H1 (cell line): ENCODE measurements at regions not wholly inside any gene's neighbourhood (a gene's known extent, or its start where the extent isn't known, plus 50 kb on each side); places are given as distances from the start of the nearest gene placed in this dataset.

Experiments used
- CTCF ChIA-PET: fragments of 300-600 bp; sonication (Branson Sonifier 250); formaldehyde crosslinking; loops from one replicate; lab custom pipeline; 2021; ENCODE audit not compliant: partially characterized antibody; lab: Charles Lee
- POLR2A ChIA-PET: fragments of 300-600 bp; sonication (Branson Sonifier 250); formaldehyde crosslinking; loops from one replicate; lab custom pipeline; 2021; ENCODE audit warnings: inconsistent platforms; ENCODE audit not compliant: partially characterized antibody; lab: Charles Lee
- DNase-seq, 2 experiments: peaks; one replicate each; pipeline versions ENCODE4 v3.0.0 to v3.0.0-alpha.2; 2010 to 2022; ENCODE audit warnings: low spot score in 2 of 2, low read depth in 1 of 2, mixed read lengths in 1 of 2
- FAIRE-seq: peaks from 2 replicates; lab custom pipeline; 2011; peaks lifted over from hg19 to GRCh38; lab: Jason Lieb, UNC
- H2AFZ ChIP-seq: 2 replicates; pipeline ENCODE4 v1.8.1; 2012; ENCODE audit warnings: low read length, inconsistent platforms
- H2AK5ac ChIP-seq: 2 replicates; pipeline ENCODE4 v1.6.1; 2013; ENCODE audit warnings: low read depth, low read length
- H2BK120ac ChIP-seq: replicated peaks from 2 replicates; pipeline ENCODE3; 2013; ENCODE audit warnings: low read depth, low read length, inconsistent platforms
- H2BK12ac ChIP-seq: 2 replicates; pipeline ENCODE4 v1.6.1; 2013; ENCODE audit warnings: low read depth, low read length
- H2BK15ac ChIP-seq: 2 replicates; pipeline ENCODE4 v1.6.1; 2013; ENCODE audit warnings: low read length
- H2BK20ac ChIP-seq: 2 replicates; pipeline ENCODE4 v1.6.1; 2013; ENCODE audit warnings: low read length
- H2BK5ac ChIP-seq: 2 replicates; pipeline ENCODE4 v1.6.1; 2013; ENCODE audit warnings: low read depth, low read length
- H3K14ac ChIP-seq: 2 replicates; pipeline ENCODE4 v1.6.1; 2013; ENCODE audit warnings: inconsistent platforms; ENCODE audit not compliant: insufficient read length
- H3K18ac ChIP-seq: 2 replicates; pipeline ENCODE4 v1.6.1; 2013; ENCODE audit warnings: low read length; ENCODE audit errors: extremely low read depth
- H3K23ac ChIP-seq: 2 replicates; pipeline ENCODE4 v1.6.1; 2013; ENCODE audit warnings: inconsistent platforms; ENCODE audit not compliant: insufficient read length
- H3K23me2 ChIP-seq: 2 replicates; pipeline ENCODE4 v1.6.1; 2013; ENCODE audit warnings: low read depth, low read length
- H3K27ac ChIP-seq: 2 replicates; pipeline ENCODE4 v1.6.1; 2011; ENCODE audit warnings: low read depth, low read length, inconsistent platforms
- H3K27me3 ChIP-seq, 4 experiments: replicated peaks in 1 of 4; 1 replicate in 1 of 4; 2 replicates in 3 of 4; pipeline versions ENCODE4 v1.6.1 to v1.8.1; 2011 to 2013; ENCODE audit warnings: low read length in 3 of 4, mild to moderate bottlenecking in 3 of 4, inconsistent platforms in 2 of 4, mixed read lengths in 2 of 4, moderate library complexity in 1 of 4; ENCODE audit not compliant: control insufficient read depth in 3 of 4, insufficient read depth in 3 of 4; ENCODE audit errors: extremely low read depth in 1 of 4
- H3K36me3 ChIP-seq, 4 experiments: 2 replicates each; pipeline versions ENCODE4 v1.6.1 to v1.8.1; 2011 to 2013; ENCODE audit warnings: mild to moderate bottlenecking in 4 of 4, low read length in 3 of 4, moderate library complexity in 2 of 4, control low read depth in 1 of 4, inconsistent platforms in 1 of 4; ENCODE audit not compliant: insufficient read depth in 4 of 4, control insufficient read depth in 2 of 4
- H3K4ac ChIP-seq: replicated peaks from 2 replicates; pipeline ENCODE3; 2013; ENCODE audit warnings: low read length, low read depth, mixed read lengths, inconsistent platforms; ENCODE audit not compliant: insufficient read length
- H3K4me1 ChIP-seq, 4 experiments: replicated peaks in 1 of 4; 1 replicate in 1 of 4; 2 replicates in 3 of 4; pipeline versions ENCODE4 v1.6.1 to v1.8.1; 2011 to 2013; ENCODE audit warnings: low read length in 3 of 4, inconsistent platforms in 2 of 4, mixed read lengths in 1 of 4; ENCODE audit not compliant: insufficient read depth in 4 of 4, control insufficient read depth in 3 of 4
- H3K4me2 ChIP-seq, 2 experiments: 2 replicates each; pipeline versions ENCODE4 v1.6.1 to v1.8.1; 2011 to 2013; ENCODE audit warnings: low read depth in 2 of 2, low read length in 2 of 2, control low read depth in 1 of 2, inconsistent platforms in 1 of 2, mild to moderate bottlenecking in 1 of 2; ENCODE audit not compliant: insufficient read depth in 1 of 2
- H3K4me3 ChIP-seq, 4 experiments: fragments of 200-600, 300-600 bp in 1 of 4; sonication (generic), shearing (Covaris generic), sonication (Bioruptor Twin) in 1 of 4; 2 replicates each; pipeline versions ENCODE4 v1.5.1 to v1.8.1; 2011 to 2016; ENCODE audit warnings: low read length in 4 of 4, low read depth in 3 of 4, control low read depth in 2 of 4, inconsistent platforms in 2 of 4, mild to moderate bottlenecking in 2 of 4, mixed read lengths in 1 of 4, moderate library complexity in 1 of 4; ENCODE audit not compliant: insufficient read depth in 2 of 4; ENCODE audit errors: extremely low read depth in 1 of 4
- H3K56ac ChIP-seq: replicated peaks from 2 replicates; pipeline ENCODE3; 2013; ENCODE audit warnings: low read depth, mild to moderate bottlenecking, mixed read lengths, low read length, inconsistent platforms; ENCODE audit not compliant: insufficient read length
- H3K79me1 ChIP-seq: 2 replicates; pipeline ENCODE4 v1.6.1; 2013; ENCODE audit warnings: low read depth, low read length, control low read depth
- H3K79me2 ChIP-seq, 2 experiments: 2 replicates each; pipeline versions ENCODE4 v1.6.1 to v1.8.1; 2012 to 2013; ENCODE audit warnings: low read length in 2 of 2, mild to moderate bottlenecking in 2 of 2, inconsistent platforms in 1 of 2; ENCODE audit not compliant: insufficient read depth in 2 of 2, control insufficient read depth in 1 of 2
- H3K9ac ChIP-seq, 4 experiments: replicated peaks in 1 of 4; 1 replicate in 1 of 4; 2 replicates in 3 of 4; pipeline versions ENCODE4 v1.6.1 to v1.8.1; 2011 to 2013; ENCODE audit warnings: low read depth in 3 of 4, low read length in 3 of 4, control low read depth in 2 of 4, mild to moderate bottlenecking in 2 of 4, moderate library complexity in 2 of 4, inconsistent platforms in 1 of 4; ENCODE audit errors: extremely low read depth in 1 of 4
- H3K9me3 ChIP-seq, 2 experiments: 2 replicates each; pipeline versions ENCODE4 v1.6.1 to v1.8.1; 2012 to 2013; ENCODE audit warnings: mild to moderate bottlenecking in 2 of 2, moderate library complexity in 2 of 2, control low read depth in 1 of 2, inconsistent platforms in 1 of 2, low read depth in 1 of 2, low read length in 1 of 2, mixed read lengths in 1 of 2; ENCODE audit not compliant: insufficient read depth in 2 of 2
- H4K20me1 ChIP-seq, 2 experiments: replicated peaks in 1 of 2; 2 replicates each; pipeline versions ENCODE3 to v1.8.1; 2011 to 2013; ENCODE audit warnings: inconsistent platforms in 2 of 2, low read length in 2 of 2, mild to moderate bottlenecking in 1 of 2; ENCODE audit not compliant: insufficient read depth in 2 of 2, control insufficient read depth in 1 of 2
- H4K5ac ChIP-seq: 2 replicates; pipeline ENCODE4 v1.6.1; 2013; ENCODE audit warnings: low read length, low read depth, mixed read lengths, inconsistent platforms; ENCODE audit not compliant: insufficient read length
- H4K8ac ChIP-seq: 2 replicates; pipeline ENCODE4 v1.8.0; 2013; ENCODE audit warnings: mild to moderate bottlenecking, moderate library complexity, low read length, inconsistent platforms; ENCODE audit not compliant: insufficient read depth; ENCODE audit errors: extremely low read depth
- H4K91ac ChIP-seq: replicated peaks from 2 replicates; pipeline ENCODE3; 2013; ENCODE audit warnings: low read length, mixed read lengths, inconsistent platforms; ENCODE audit not compliant: insufficient read length
- BRCA1 ChIP-seq: IDR thresholded peaks from 2 replicates; pipeline ENCODE4 v1.6.1; 2012; ENCODE audit warnings: low read depth, low read length, improper control_type of control experiment
- CBX5 ChIP-seq: fragments of 300-800, 300-1000 bp; sonication (generic); IDR thresholded peaks from 2 replicates; pipeline ENCODE4 v1.7.1; 2016; ENCODE audit warnings: antibody characterized with exemption, low read length, low read depth
- CHD1 ChIP-seq: IDR thresholded peaks from 2 replicates; pipeline ENCODE4 v1.6.1; 2012; ENCODE audit warnings: low read depth, low read length, improper control_type of control experiment
- CREB1 ChIP-seq: IDR thresholded peaks from 2 replicates; pipeline ENCODE4 v1.6.1; 2012; ENCODE audit warnings: inconsistent platforms
- GTF2F1 ChIP-seq: IDR thresholded peaks from 2 replicates; pipeline ENCODE4 v1.6.1; 2012; ENCODE audit warnings: low read depth, low read length, improper control_type of control experiment, borderline replicate concordance
- KDM5A ChIP-seq: fragments of 200-600 bp; IDR thresholded peaks from 2 replicates; pipeline ENCODE4 v1.7.1; 2012; ENCODE audit warnings: mild to moderate bottlenecking, low read length, inconsistent platforms, mixed read lengths
- SP1 ChIP-seq: IDR thresholded peaks from 2 replicates; pipeline ENCODE4 v1.6.1; 2011; ENCODE audit warnings: low read depth, low read length
- WGBS, 2 experiments: shearing (Covaris generic) in 1 of 2; methylation state at CpG; one replicate each; pipeline versions ENCODE4 v1.1.6 to v1.1.7; 2013 to 2015; ENCODE audit warnings: low lambda C conversion rate in 2 of 2, mixed read lengths in 2 of 2, inconsistent platforms in 1 of 2, low coverage in 1 of 2, missing lambda C conversion rate in 1 of 2; ENCODE audit not compliant: insufficient replicate concordance in 2 of 2, insufficient coverage in 1 of 2, insufficient read length in 1 of 2; ENCODE audit errors: extremely low coverage in 1 of 2, missing lambda C conversion rate in 1 of 2; 5-methylcytosine and 5-hydroxymethylcytosine counted together
- TF ChIP-seq, protein P1 (sequence below): IDR thresholded peaks from 2 replicates; pipeline ENCODE4 v1.6.1; 2012; ENCODE audit warnings: inconsistent platforms

DNA sequence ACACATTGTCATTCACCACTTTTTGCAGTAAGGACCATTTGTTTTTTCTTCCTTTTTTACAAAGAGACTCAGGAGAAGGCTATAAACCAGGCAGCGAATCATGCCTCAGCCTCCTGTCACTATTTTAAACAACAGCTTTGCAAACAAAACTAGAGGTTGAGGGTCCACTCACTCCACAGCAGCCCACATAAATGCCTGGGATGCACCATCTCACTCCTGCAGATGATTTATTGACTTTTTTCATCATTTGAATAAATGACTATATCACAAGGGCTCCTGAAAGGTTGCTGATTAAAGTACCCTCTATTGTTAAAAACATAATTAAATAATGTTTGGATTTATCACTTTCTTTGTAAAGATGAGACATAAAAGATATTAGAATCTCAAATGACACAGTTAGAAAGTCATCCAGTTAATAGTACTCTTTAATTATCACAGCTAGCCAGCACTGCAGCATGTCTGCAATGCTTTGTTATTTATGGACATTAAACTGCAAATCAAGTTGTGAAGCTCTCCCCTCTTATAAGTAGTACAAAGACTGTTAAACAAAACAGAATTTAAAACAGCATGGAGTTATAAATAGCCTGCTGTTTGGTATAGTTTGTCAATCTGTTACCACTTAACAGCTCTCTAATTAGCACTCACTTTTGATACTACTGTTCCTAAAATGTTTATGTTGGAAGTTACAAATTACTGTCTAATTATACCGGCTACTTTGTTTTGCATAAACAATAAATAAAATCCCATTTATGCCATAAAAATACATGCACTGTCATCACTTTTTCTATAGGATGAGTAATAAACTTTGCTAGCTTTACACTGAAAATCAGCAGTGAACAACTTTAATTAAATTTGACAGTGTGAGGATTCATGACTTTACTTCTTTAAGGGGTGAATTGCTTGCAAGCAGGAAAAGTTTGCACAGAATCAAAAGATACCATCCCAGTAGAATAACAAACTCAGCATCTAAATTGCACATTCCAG, 853.2 kb downstream of the UQCRFS1 start:
- FAIRE-seq (no peak), DNase-seq (no peak)
- Histone ChIP-seq H3K27ac (no peak overlapping the region), H3K23me2 (peaks cover 2% of the 10 kb centered on the region; the same call in 1 of the 2 replicates), H2BK15ac (no peak overlapping the region), H2BK5ac (no peak overlapping the region), H2BK20ac (no peak overlapping the region), H2BK120ac (no peak overlapping the region), H2AK5ac (no peak overlapping the region), H4K91ac (no peak overlapping the region), H3K9ac (no peak overlapping the region), H3K23ac (no peak overlapping the region), H2BK12ac (no peak overlapping the region), H2AFZ (no peak overlapping the region), H3K18ac (no peak overlapping the region), H4K8ac (no peak overlapping the region), H3K4me2 (no peak overlapping the region), H3K79me2 (no peaks in the 10 kb centered on the region), H3K27me3 (no peaks in the 10 kb centered on the region), H3K4me1 (peaks cover 0 to 3% (median 1%) of the 10 kb centered on the region in 4 experiments; a peak in 3 of 7 replicates), H3K4ac (no peak overlapping the region), H3K4me3 (no peak overlapping the region), H3K56ac (no peak overlapping the region), H3K36me3 (no peaks in the 10 kb centered on the region), H4K20me1 (no peaks in the 10 kb centered on the region), H4K5ac (no peak overlapping the region), H3K14ac (no peak overlapping the region), H3K9me3 (no peaks in the 10 kb centered on the region), H3K79me1 (no peaks in the 10 kb centered on the region)
- ChIA-PET CTCF (interaction anchor here (1.2 kb wide), 1 partner anchor 9 kb away, joined by 3 read pairs; no protein-coding TSS in a partner anchor), POLR2A (no interaction called here)
- WGBS, 2 experiments = 94% methylated on average over 2 of the region's 2 CpGs; no CpG with 5 or more reads in 1 of the 2 experiments
- no peak for TF ChIP-seq SP1
- no peak for TF ChIP-seq CHD1
- no peak for TF ChIP-seq BRCA1
- TF ChIP-seq KDM5A = no peak
- no peak for TF ChIP-seq CREB1
- TF ChIP-seq CBX5 = no peak
- TF ChIP-seq, protein P1, sequence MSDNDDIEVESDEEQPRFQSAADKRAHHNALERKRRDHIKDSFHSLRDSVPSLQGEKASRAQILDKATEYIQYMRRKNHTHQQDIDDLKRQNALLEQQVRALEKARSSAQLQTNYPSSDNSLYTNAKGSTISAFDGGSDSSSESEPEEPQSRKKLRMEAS = no peak
- TF ChIP-seq GTF2F1 = no peak
